Liver (tissue), 8 donors: ENCODE measurements at regions not wholly inside any gene's neighbourhood (a gene's known extent, or its start where the extent isn't known, plus 50 kb on each side); places are given as distances from the start of the nearest gene placed in this dataset.

Experiments used
- DNase-seq: peaks from one replicate; pipeline ENCODE4 v3.0.0-alpha.2; 2017; ENCODE audit warnings: low spot score
- H3K27ac ChIP-seq, 2 donors: one replicate each; pipeline ENCODE4 v1.7.0; 2013; ENCODE audit warnings: inconsistent platforms in 2 of 2, low read length in 2 of 2, control low read depth in 1 of 2, low read depth in 1 of 2, mild to moderate bottlenecking in 1 of 2
- H3K27me3 ChIP-seq, 4 donors: one replicate each; pipeline versions ENCODE4 v1.6.1 to v1.7.0; 2013; ENCODE audit warnings: low read length in 3 of 4, inconsistent platforms in 1 of 4, mild to moderate bottlenecking in 1 of 4, moderate library complexity in 1 of 4; ENCODE audit not compliant: control insufficient read depth in 4 of 4, insufficient read depth in 4 of 4
- H3K36me3 ChIP-seq, 4 donors: one replicate each; pipeline versions ENCODE4 v1.6.1 to v1.7.0; 2013; ENCODE audit warnings: low read length in 3 of 4, mild to moderate bottlenecking in 3 of 4, low read depth in 1 of 4, moderate library complexity in 1 of 4; ENCODE audit not compliant: control insufficient read depth in 4 of 4, insufficient read depth in 3 of 4
- H3K4me1 ChIP-seq, 4 donors: one replicate each; pipeline versions ENCODE4 v1.6.1 to v1.7.0; 2013; ENCODE audit warnings: low read length in 3 of 4, mild to moderate bottlenecking in 3 of 4, moderate library complexity in 1 of 4; ENCODE audit not compliant: control insufficient read depth in 4 of 4, insufficient read depth in 4 of 4
- H3K4me3 ChIP-seq, 3 donors: one replicate each; pipeline versions ENCODE4 v1.6.1 to v1.7.0; 2013; ENCODE audit warnings: low read length in 3 of 3, control low read depth in 1 of 3, low read depth in 1 of 3, mild to moderate bottlenecking in 1 of 3
- H3K9ac ChIP-seq, 2 donors: one replicate each; pipeline ENCODE4 v1.7.0; 2013; ENCODE audit warnings: low read length in 2 of 2, mild to moderate bottlenecking in 2 of 2, moderate library complexity in 2 of 2, control low read depth in 1 of 2, low read depth in 1 of 2
- H3K9me3 ChIP-seq, 4 donors: one replicate each; pipeline versions ENCODE4 v1.6.1 to v1.7.0; 2013; ENCODE audit warnings: low read length in 3 of 4; ENCODE audit not compliant: control insufficient read depth in 4 of 4
- EGR1 ChIP-seq, 2 donors: IDR thresholded peaks; 2 replicates each; pipeline ENCODE4 v1.6.1; 2016 to 2018; ENCODE audit warnings: antibody characterized with exemption in 2 of 2, low read depth in 2 of 2
- FOXA1 ChIP-seq: IDR thresholded peaks from 2 replicates; pipeline ENCODE4 v1.6.1; 2016; ENCODE audit warnings: antibody characterized with exemption
- FOXA2 ChIP-seq: IDR thresholded peaks from 2 replicates; pipeline ENCODE4 v1.6.1; 2016; ENCODE audit warnings: antibody characterized with exemption
- GABPA ChIP-seq, 2 donors: IDR thresholded peaks in 1 of 2; conservative IDR thresholded peaks in 1 of 2; 2 replicates each; pipeline ENCODE4 v1.6.1; 2016; ENCODE audit warnings: antibody characterized with exemption in 2 of 2, mild to moderate bottlenecking in 1 of 2, moderate library complexity in 1 of 2
- HNF4A ChIP-seq, 2 donors: conservative IDR thresholded peaks; 2 replicates each; pipeline ENCODE4 v1.6.1; 2016; ENCODE audit warnings: antibody characterized with exemption in 2 of 2, mild to moderate bottlenecking in 2 of 2
- HNF4G ChIP-seq: IDR thresholded peaks from 2 replicates; pipeline ENCODE4 v1.6.1; 2016; ENCODE audit warnings: antibody characterized with exemption
- JUND ChIP-seq, 2 donors: IDR thresholded peaks; 2 replicates each; pipeline ENCODE4 v1.6.1; 2016; ENCODE audit warnings: antibody characterized with exemption in 2 of 2
- NR2F2 ChIP-seq: IDR thresholded peaks from 2 replicates; pipeline ENCODE4 v1.6.1; 2016; ENCODE audit warnings: antibody characterized with exemption
- RAD21 ChIP-seq, 2 donors: IDR thresholded peaks; 2 replicates each; pipeline ENCODE4 v1.6.1; 2016; ENCODE audit warnings: antibody characterized with exemption in 2 of 2, mild to moderate bottlenecking in 2 of 2
- RXRA ChIP-seq, 2 donors: IDR thresholded peaks; 2 replicates each; pipeline ENCODE4 v1.6.1; 2017 to 2018; ENCODE audit warnings: antibody characterized with exemption in 2 of 2, mild to moderate bottlenecking in 1 of 2
- SP1 ChIP-seq: IDR thresholded peaks from 2 replicates; pipeline ENCODE4 v1.6.1; 2018; ENCODE audit warnings: antibody characterized with exemption, mild to moderate bottlenecking
- TAF1 ChIP-seq: conservative IDR thresholded peaks from 2 replicates; pipeline ENCODE4 v1.6.1; 2016; ENCODE audit warnings: antibody characterized with exemption, mild to moderate bottlenecking
- YY1 ChIP-seq: IDR thresholded peaks from 2 replicates; pipeline ENCODE4 v1.6.1; 2016; ENCODE audit warnings: antibody characterized with exemption, mild to moderate bottlenecking
- WGBS: extraction: QIAGEN DNeasy Blood & Tissue Kit; methylation state at CpG from one replicate; pipeline ENCODE4 v1.1.7; 2013; 5-methylcytosine and 5-hydroxymethylcytosine counted together
- TF ChIP-seq, protein P1 (sequence below): IDR thresholded peaks from 2 replicates; pipeline ENCODE4 v1.6.1; 2016; ENCODE audit warnings: antibody characterized with exemption
- TF ChIP-seq, protein P2 (sequence below): IDR thresholded peaks from 2 replicates; pipeline ENCODE4 v1.6.1; 2016; ENCODE audit warnings: antibody characterized with exemption
- TF ChIP-seq, protein P3 (sequence below): IDR thresholded peaks from 2 replicates; pipeline ENCODE4 v1.6.1; 2016; ENCODE audit warnings: antibody characterized with exemption, mild to moderate bottlenecking
- TF ChIP-seq, protein P4 (sequence below): IDR thresholded peaks from 2 replicates; pipeline ENCODE4 v1.6.1; 2016; ENCODE audit warnings: antibody characterized with exemption
- TF ChIP-seq, protein P5 (sequence below): fragments of 150-350 bp; IDR thresholded peaks from 2 replicates; pipeline ENCODE4 v1.5.1; 2017; ENCODE audit warnings: improper control_type of control experiment, low read depth, low read length; ENCODE audit not compliant: missing input control
- donor health status: healthy.
- donor health status: healthy.
- donor health status: healthy.
- donor health status: healthy.
- donor health status: healthy.

DNA sequence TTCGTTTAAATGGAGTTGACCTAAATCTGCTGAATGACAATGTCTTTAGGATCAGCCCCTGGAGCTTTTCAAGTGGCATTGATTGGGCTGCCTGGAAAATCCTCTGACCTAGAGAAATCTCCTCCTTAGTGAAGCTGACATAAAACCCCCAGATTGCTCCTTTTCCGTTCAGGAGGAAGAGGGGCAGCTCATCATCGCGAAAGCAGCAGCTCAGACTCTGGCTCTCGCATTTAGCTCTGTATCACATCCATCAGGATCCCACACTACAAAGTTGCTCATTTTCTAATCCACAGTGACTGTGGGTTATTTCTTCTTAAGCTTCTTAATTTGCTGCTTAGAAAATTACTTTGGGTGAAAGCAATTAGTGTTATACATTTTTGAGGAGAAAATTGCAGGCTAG lies 373.7 kb downstream of the ENC1 start:
- no peaks in the 10 kb centered on the region for H3K27me3 ChIP-seq
- DNase-seq = no peak
- TF ChIP-seq, protein P1, sequence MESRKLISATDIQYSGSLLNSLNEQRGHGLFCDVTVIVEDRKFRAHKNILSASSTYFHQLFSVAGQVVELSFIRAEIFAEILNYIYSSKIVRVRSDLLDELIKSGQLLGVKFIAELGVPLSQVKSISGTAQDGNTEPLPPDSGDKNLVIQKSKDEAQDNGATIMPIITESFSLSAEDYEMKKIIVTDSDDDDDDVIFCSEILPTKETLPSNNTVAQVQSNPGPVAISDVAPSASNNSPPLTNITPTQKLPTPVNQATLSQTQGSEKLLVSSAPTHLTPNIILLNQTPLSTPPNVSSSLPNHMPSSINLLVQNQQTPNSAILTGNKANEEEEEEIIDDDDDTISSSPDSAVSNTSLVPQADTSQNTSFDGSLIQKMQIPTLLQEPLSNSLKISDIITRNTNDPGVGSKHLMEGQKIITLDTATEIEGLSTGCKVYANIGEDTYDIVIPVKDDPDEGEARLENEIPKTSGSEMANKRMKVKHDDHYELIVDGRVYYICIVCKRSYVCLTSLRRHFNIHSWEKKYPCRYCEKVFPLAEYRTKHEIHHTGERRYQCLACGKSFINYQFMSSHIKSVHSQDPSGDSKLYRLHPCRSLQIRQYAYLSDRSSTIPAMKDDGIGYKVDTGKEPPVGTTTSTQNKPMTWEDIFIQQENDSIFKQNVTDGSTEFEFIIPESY = no peak
- TF ChIP-seq RAD21 (IDR thresholded peaks at IDR 0.05) = no peak
- TF ChIP-seq, protein P2, sequence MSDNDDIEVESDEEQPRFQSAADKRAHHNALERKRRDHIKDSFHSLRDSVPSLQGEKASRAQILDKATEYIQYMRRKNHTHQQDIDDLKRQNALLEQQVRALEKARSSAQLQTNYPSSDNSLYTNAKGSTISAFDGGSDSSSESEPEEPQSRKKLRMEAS = no peak
- no peak for TF ChIP-seq FOXA1
- TF ChIP-seq, protein P3, sequence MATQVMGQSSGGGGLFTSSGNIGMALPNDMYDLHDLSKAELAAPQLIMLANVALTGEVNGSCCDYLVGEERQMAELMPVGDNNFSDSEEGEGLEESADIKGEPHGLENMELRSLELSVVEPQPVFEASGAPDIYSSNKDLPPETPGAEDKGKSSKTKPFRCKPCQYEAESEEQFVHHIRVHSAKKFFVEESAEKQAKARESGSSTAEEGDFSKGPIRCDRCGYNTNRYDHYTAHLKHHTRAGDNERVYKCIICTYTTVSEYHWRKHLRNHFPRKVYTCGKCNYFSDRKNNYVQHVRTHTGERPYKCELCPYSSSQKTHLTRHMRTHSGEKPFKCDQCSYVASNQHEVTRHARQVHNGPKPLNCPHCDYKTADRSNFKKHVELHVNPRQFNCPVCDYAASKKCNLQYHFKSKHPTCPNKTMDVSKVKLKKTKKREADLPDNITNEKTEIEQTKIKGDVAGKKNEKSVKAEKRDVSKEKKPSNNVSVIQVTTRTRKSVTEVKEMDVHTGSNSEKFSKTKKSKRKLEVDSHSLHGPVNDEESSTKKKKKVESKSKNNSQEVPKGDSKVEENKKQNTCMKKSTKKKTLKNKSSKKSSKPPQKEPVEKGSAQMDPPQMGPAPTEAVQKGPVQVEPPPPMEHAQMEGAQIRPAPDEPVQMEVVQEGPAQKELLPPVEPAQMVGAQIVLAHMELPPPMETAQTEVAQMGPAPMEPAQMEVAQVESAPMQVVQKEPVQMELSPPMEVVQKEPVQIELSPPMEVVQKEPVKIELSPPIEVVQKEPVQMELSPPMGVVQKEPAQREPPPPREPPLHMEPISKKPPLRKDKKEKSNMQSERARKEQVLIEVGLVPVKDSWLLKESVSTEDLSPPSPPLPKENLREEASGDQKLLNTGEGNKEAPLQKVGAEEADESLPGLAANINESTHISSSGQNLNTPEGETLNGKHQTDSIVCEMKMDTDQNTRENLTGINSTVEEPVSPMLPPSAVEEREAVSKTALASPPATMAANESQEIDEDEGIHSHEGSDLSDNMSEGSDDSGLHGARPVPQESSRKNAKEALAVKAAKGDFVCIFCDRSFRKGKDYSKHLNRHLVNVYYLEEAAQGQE = no peak
- TF ChIP-seq TAF1 = no peak
- no peak for TF ChIP-seq NR2F2
- no peak for TF ChIP-seq SP1
- no peak for TF ChIP-seq GABPA (IDR thresholded peaks at IDR 0.05 in 1 of 2, conservative IDR thresholded peaks at IDR 0.05 in 1 of 2)
- TF ChIP-seq, protein P4, sequence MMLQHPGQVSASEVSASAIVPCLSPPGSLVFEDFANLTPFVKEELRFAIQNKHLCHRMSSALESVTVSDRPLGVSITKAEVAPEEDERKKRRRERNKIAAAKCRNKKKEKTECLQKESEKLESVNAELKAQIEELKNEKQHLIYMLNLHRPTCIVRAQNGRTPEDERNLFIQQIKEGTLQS = no peak
- no peak for TF ChIP-seq FOXA2
- TF ChIP-seq HNF4G = no peak
- no peak for TF ChIP-seq HNF4A (conservative IDR thresholded peaks at IDR 0.05)
- TF ChIP-seq EGR1 (IDR thresholded peaks at IDR 0.05; ENCODE audit: low read depth in 2 of 2) = no peak
- TF ChIP-seq JUND (IDR thresholded peaks at IDR 0.05) = no peak
- no peak for TF ChIP-seq YY1
- no peak for TF ChIP-seq RXRA (IDR thresholded peaks at IDR 0.05)
- TF ChIP-seq, protein P5, sequence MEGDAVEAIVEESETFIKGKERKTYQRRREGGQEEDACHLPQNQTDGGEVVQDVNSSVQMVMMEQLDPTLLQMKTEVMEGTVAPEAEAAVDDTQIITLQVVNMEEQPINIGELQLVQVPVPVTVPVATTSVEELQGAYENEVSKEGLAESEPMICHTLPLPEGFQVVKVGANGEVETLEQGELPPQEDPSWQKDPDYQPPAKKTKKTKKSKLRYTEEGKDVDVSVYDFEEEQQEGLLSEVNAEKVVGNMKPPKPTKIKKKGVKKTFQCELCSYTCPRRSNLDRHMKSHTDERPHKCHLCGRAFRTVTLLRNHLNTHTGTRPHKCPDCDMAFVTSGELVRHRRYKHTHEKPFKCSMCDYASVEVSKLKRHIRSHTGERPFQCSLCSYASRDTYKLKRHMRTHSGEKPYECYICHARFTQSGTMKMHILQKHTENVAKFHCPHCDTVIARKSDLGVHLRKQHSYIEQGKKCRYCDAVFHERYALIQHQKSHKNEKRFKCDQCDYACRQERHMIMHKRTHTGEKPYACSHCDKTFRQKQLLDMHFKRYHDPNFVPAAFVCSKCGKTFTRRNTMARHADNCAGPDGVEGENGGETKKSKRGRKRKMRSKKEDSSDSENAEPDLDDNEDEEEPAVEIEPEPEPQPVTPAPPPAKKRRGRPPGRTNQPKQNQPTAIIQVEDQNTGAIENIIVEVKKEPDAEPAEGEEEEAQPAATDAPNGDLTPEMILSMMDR = no peak
- H3K9me3 ChIP-seq = no peaks in the 10 kb centered on the region
- H3K4me3 ChIP-seq = no peak overlapping the region
- H3K4me1 ChIP-seq = no peaks in the 10 kb centered on the region
- no peak overlapping the region for H3K9ac ChIP-seq
- H3K27ac ChIP-seq = no peak overlapping the region
- 93% methylated on average over 5 of the region's 5 CpGs for WGBS
- no peaks in the 10 kb centered on the region for H3K36me3 ChIP-seq
